Gastroesophageal sphincter (tissue), 3 donors: ENCODE measurements at regions not wholly inside any gene's neighbourhood (a gene's known extent, or its start where the extent isn't known, plus 50 kb on each side); places are given as distances from the start of the nearest gene placed in this dataset.

ENCODE experiments used
- CTCF ChIP-seq, 4 experiments: fragments of 200-600 bp in 2 of 4; fragments of 450-650 bp in 2 of 4; sonication (generic) in 1 of 4; IDR thresholded peaks; one replicate each; pipeline ENCODE4 v1.5.1; 2017 to 2019; ENCODE audit warnings: antibody characterized with exemption in 4 of 4, mild to moderate bottlenecking in 2 of 4, moderate library complexity in 2 of 4
- POLR2A ChIP-seq, 2 donors: fragments of 450-650 bp; IDR thresholded peaks; one replicate each; pipeline ENCODE4 v1.6.1; 2017; ENCODE audit warnings: antibody characterized with exemption in 2 of 2, mild to moderate bottlenecking in 2 of 2, moderate library complexity in 1 of 2

DNA sequence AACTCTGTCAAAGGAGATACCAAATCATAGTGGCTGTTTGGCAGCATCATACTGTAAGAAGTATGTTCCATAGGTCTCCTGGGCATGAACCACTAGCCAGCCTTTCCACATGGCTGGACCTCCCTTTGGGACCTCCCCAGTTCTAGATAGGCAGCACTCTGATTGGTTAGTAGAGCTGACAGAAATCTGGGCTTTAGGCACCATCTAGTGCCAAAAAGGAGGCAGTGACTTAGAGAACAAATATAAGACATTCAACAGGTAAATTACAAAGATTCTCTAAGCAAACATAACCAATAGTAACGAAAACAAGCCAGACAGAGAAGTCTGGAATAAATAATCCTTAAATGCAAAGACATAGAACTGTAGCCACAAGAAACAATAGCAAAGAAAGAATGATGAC, 148.0 kb upstream of the PDE3A start:
- TF ChIP-seq CTCF (IDR thresholded peaks at IDR 0.05), result peak in 1 of 4 experiments; percentile 30
- TF ChIP-seq POLR2A (IDR thresholded peaks at IDR 0.05), result no peak
